ENCODE measurements at regions not wholly inside any gene's neighbourhood (a gene's known extent, or its start where the extent isn't known, plus 50 kb on each side); places are given as distances from the start of the nearest gene placed in this dataset.
"Not testable (repeated sequence)": the region's sequence is repeated elsewhere in the genome, so short reads cannot be mapped to it uniquely, and the experiment has no call there.

GRCh38 chr21:20902998-20903397, 95.2 kb upstream of the NCAM2 start:
- Histone ChIP-seq H3K9me3 (ENCODE audit: control insufficient read depth, low read length) (no peaks in the 10 kb centered on the region), H3K36me3 (ENCODE audit: control insufficient read depth in 1 of 2, insufficient read depth in 2 of 2, low read depth in 1 of 2, low read length in 2 of 2) (no peaks in the 10 kb centered on the region), H4K8ac (ENCODE audit: low read length) (no peak overlapping the region)

GRCh38 chr21:20927555-20927954, 70.7 kb upstream of the NCAM2 start:
- DNase-seq; H3K9me3 ChIP-seq (ENCODE audit: control insufficient read depth, low read length); H2BK15ac ChIP-seq (ENCODE audit: low read depth, poor library complexity, severe bottlenecking); H3K4me1 ChIP-seq (ENCODE audit: control insufficient read depth, insufficient read depth, low read depth, low read length); H3K79me1 ChIP-seq (replicated peaks; ENCODE audit: low read length, poor library complexity, severe bottlenecking); H2AK5ac ChIP-seq (ENCODE audit: low read length, severe bottlenecking); H3K4ac ChIP-seq (ENCODE audit: low read depth in 1 of 2, low read length in 2 of 2); H3K36me3 ChIP-seq (ENCODE audit: control insufficient read depth in 1 of 2, insufficient read depth in 2 of 2, low read depth in 1 of 2, low read length in 2 of 2); H3K4me3 ChIP-seq (ENCODE audit: insufficient read depth in 1 of 2, low read depth in 1 of 2, low read length in 2 of 2); H3K14ac ChIP-seq (ENCODE audit: low read length in 2 of 2); H3K27me3 ChIP-seq (ENCODE audit: control insufficient read depth in 1 of 2, insufficient read depth in 1 of 2, low read length in 2 of 2); H2BK120ac ChIP-seq (ENCODE audit: low read depth, low read length); H3K18ac ChIP-seq (ENCODE audit: low read depth in 1 of 2, low read length in 2 of 2); H3K4me2 ChIP-seq (ENCODE audit: low read length, poor library complexity, severe bottlenecking); H3K23ac ChIP-seq (ENCODE audit: low read length in 2 of 2); H3K27ac ChIP-seq (ENCODE audit: low read length, poor library complexity, severe bottlenecking); H2AFZ ChIP-seq (ENCODE audit: low read depth, low read length); H4K91ac ChIP-seq (ENCODE audit: low read length); H3K9ac ChIP-seq (ENCODE audit: low read length); H2BK12ac ChIP-seq (ENCODE audit: low read length in 2 of 2); H4K8ac ChIP-seq (ENCODE audit: low read length); H2BK5ac ChIP-seq (ENCODE audit: low read depth, low read length, poor library complexity, severe bottlenecking): not testable (repeated sequence)
- WGBS, result 83% methylated on average over 13 of the region's 13 CpGs

More at GRCh38 chr21:20902998-20903397, 95.2 kb upstream of the NCAM2 start:
- H2BK12ac ChIP-seq (ENCODE audit: low read length in 2 of 2), result no peak overlapping the region
- H4K91ac ChIP-seq (ENCODE audit: low read length), result no peak overlapping the region
- H3K4me2 ChIP-seq (ENCODE audit: low read length, poor library complexity, severe bottlenecking), result no peak overlapping the region
- H3K14ac ChIP-seq (ENCODE audit: low read length in 2 of 2), result no peak overlapping the region
- H3K23ac ChIP-seq (ENCODE audit: low read length in 2 of 2), result no peak overlapping the region
- no peak overlapping the region for H3K4me3 ChIP-seq (ENCODE audit: insufficient read depth in 1 of 2, low read depth in 1 of 2, low read length in 2 of 2)
- H2BK5ac ChIP-seq (ENCODE audit: low read depth, low read length, poor library complexity, severe bottlenecking), result no peak overlapping the region
- H2AK5ac ChIP-seq (ENCODE audit: low read length, severe bottlenecking), result no peak overlapping the region
- no peak overlapping the region for H2AFZ ChIP-seq (ENCODE audit: low read depth, low read length)
- H3K27me3 ChIP-seq (ENCODE audit: control insufficient read depth in 1 of 2, insufficient read depth in 1 of 2, low read length in 2 of 2), result no peaks in the 10 kb centered on the region
- H2BK15ac ChIP-seq (ENCODE audit: low read depth, poor library complexity, severe bottlenecking), result no peak overlapping the region
- no peak overlapping the region for H3K9ac ChIP-seq (ENCODE audit: low read length)
- no peaks in the 10 kb centered on the region for H3K4me1 ChIP-seq (ENCODE audit: control insufficient read depth, insufficient read depth, low read depth, low read length)
- H3K18ac ChIP-seq (ENCODE audit: low read depth in 1 of 2, low read length in 2 of 2), result no peak overlapping the region
- no peak overlapping the region for H3K27ac ChIP-seq (ENCODE audit: low read length, poor library complexity, severe bottlenecking)
- no peak overlapping the region for H2BK120ac ChIP-seq (ENCODE audit: low read depth, low read length)
- no peaks in the 10 kb centered on the region for H3K79me1 ChIP-seq (replicated peaks; ENCODE audit: low read length, poor library complexity, severe bottlenecking)
- no peak overlapping the region for H3K4ac ChIP-seq (ENCODE audit: low read depth in 1 of 2, low read length in 2 of 2)
- no peak for DNase-seq

- Histone ChIP-seq H3K27me3 (ENCODE audit: control insufficient read depth in 1 of 2, insufficient read depth in 1 of 2, low read length in 2 of 2) (no peaks in the 10 kb centered on the region), H3K4me3 (ENCODE audit: insufficient read depth in 1 of 2, low read depth in 1 of 2, low read length in 2 of 2) (no peak overlapping the region), H3K79me1 (replicated peaks; ENCODE audit: low read length, poor library complexity, severe bottlenecking) (no peaks in the 10 kb centered on the region), H2BK5ac (ENCODE audit: low read depth, low read length, poor library complexity, severe bottlenecking) (no peak overlapping the region), H3K18ac (ENCODE audit: low read depth in 1 of 2, low read length in 2 of 2) (no peak overlapping the region), H3K9ac (ENCODE audit: low read length) (no peak overlapping the region), H2BK15ac (ENCODE audit: low read depth, poor library complexity, severe bottlenecking) (no peak overlapping the region), H3K4me1 (ENCODE audit: control insufficient read depth, insufficient read depth, low read depth, low read length) (no peaks in the 10 kb centered on the region), H3K4ac (ENCODE audit: low read depth in 1 of 2, low read length in 2 of 2) (no peak overlapping the region), H2AK5ac (ENCODE audit: low read length, severe bottlenecking) (no peak overlapping the region), H3K9me3 (ENCODE audit: control insufficient read depth, low read length) (no peaks in the 10 kb centered on the region), H3K23ac (ENCODE audit: low read length in 2 of 2) (no peak overlapping the region), H2BK12ac (ENCODE audit: low read length in 2 of 2) (no peak overlapping the region), H4K8ac (ENCODE audit: low read length) (no peak overlapping the region), H4K91ac (ENCODE audit: low read length) (no peak overlapping the region), H3K27ac (ENCODE audit: low read length, poor library complexity, severe bottlenecking) (no peak overlapping the region), H2BK120ac (ENCODE audit: low read depth, low read length) (no peak overlapping the region), H3K36me3 (ENCODE audit: control insufficient read depth in 1 of 2, insufficient read depth in 2 of 2, low read depth in 1 of 2, low read length in 2 of 2) (no peaks in the 10 kb centered on the region), H2AFZ (ENCODE audit: low read depth, low read length) (no peak overlapping the region), H3K4me2 (ENCODE audit: low read length, poor library complexity, severe bottlenecking) (no peak overlapping the region), H3K14ac (ENCODE audit: low read length in 2 of 2) (no peak overlapping the region)
- 100% methylated on average over 1 of the region's 1 CpG for WGBS
- DNase-seq, result no peak
Observed at GRCh38 chr21:20942523-20942922, 55.7 kb upstream of the NCAM2 start.

- Histone ChIP-seq H3K9ac (ENCODE audit: low read length) (no peak overlapping the region), H3K27me3 (ENCODE audit: control insufficient read depth in 1 of 2, insufficient read depth in 1 of 2, low read length in 2 of 2) (no peaks in the 10 kb centered on the region), H3K4me1 (ENCODE audit: control insufficient read depth, insufficient read depth, low read depth, low read length) (no peaks in the 10 kb centered on the region), H2BK5ac (ENCODE audit: low read depth, low read length, poor library complexity, severe bottlenecking) (no peak overlapping the region), H3K27ac (ENCODE audit: low read length, poor library complexity, severe bottlenecking) (no peak overlapping the region), H4K91ac (ENCODE audit: low read length) (no peak overlapping the region), H3K23ac (ENCODE audit: low read length in 2 of 2) (no peak overlapping the region), H3K4me2 (ENCODE audit: low read length, poor library complexity, severe bottlenecking) (no peak overlapping the region), H3K14ac (ENCODE audit: low read length in 2 of 2) (no peak overlapping the region), H2AK5ac (ENCODE audit: low read length, severe bottlenecking) (no peak overlapping the region), H2BK15ac (ENCODE audit: low read depth, poor library complexity, severe bottlenecking) (no peak overlapping the region), H3K79me1 (replicated peaks; ENCODE audit: low read length, poor library complexity, severe bottlenecking) (no peaks in the 10 kb centered on the region), H3K9me3 (ENCODE audit: control insufficient read depth, low read length) (no peaks in the 10 kb centered on the region), H3K18ac (ENCODE audit: low read depth in 1 of 2, low read length in 2 of 2) (no peak overlapping the region), H4K8ac (ENCODE audit: low read length) (no peak overlapping the region), H3K36me3 (ENCODE audit: control insufficient read depth in 1 of 2, insufficient read depth in 2 of 2, low read depth in 1 of 2, low read length in 2 of 2) (no peaks in the 10 kb centered on the region), H2BK12ac (ENCODE audit: low read length in 2 of 2) (no peak overlapping the region), H2AFZ (ENCODE audit: low read depth, low read length) (no peak overlapping the region), H3K4ac (ENCODE audit: low read depth in 1 of 2, low read length in 2 of 2) (no peak overlapping the region), H3K4me3 (ENCODE audit: insufficient read depth in 1 of 2, low read depth in 1 of 2, low read length in 2 of 2) (no peak overlapping the region), H2BK120ac (ENCODE audit: low read depth, low read length) (no peak overlapping the region)
- 47% methylated on average over 3 of the region's 5 CpGs for WGBS
- no peak for DNase-seq
Observed at GRCh38 chr21:20943561-20943997, 54.6 kb upstream of the NCAM2 start.

Measured in mesenchymal stem cell (in vitro differentiated cells and primary cell).